Astrocyte (in vitro differentiated cells and primary cell): ENCODE measurements at regions not wholly inside any gene's neighbourhood (a gene's known extent, or its start where the extent isn't known, plus 50 kb on each side); places are given as distances from the start of the nearest gene placed in this dataset.

Source experiments
- CTCF ChIP-seq: IDR thresholded peaks from 2 replicates; pipeline ENCODE4 v1.5.1; 2011; ENCODE audit warnings: low read depth, mild to moderate bottlenecking, inconsistent platforms, low read length, moderate library complexity; ENCODE audit not compliant: insufficient read depth
- EZH2 ChIP-seq: IDR thresholded peaks from 2 replicates; pipeline ENCODE4 v1.6.1; 2012; ENCODE audit warnings: mild to moderate bottlenecking, low read length, inconsistent platforms; ENCODE audit not compliant: insufficient read depth

GRCh38 chr3:124138148-124138547 is 146.2 kb upstream of the ROPN1 start:
- TF ChIP-seq EZH2 (no peak), CTCF (no peak)
